CD4-positive, alpha-beta T cell treated with Interleukin-12 subunit alpha and Interleukin-12 subunit beta, for 1 hour (primary cell): ENCODE measurements at regions not wholly inside any gene's neighbourhood (a gene's known extent, or its start where the extent isn't known, plus 50 kb on each side); places are given as distances from the start of the nearest gene placed in this dataset.
"Not testable (repeated sequence)": the region's sequence is repeated elsewhere in the genome, so short reads cannot be mapped to it uniquely, and the experiment has no call there.

ENCODE experiments used
- DNase-seq: peaks from one replicate; pipeline ENCODE4 v3.0.0-alpha.2; 2020

- peak; percentile 72 for DNase-seq
These were observed 55.1 kb downstream of the CYCS start for GRCh38 chr7:25069900-25070443.

GRCh38 chr7:25068502-25069213, 56.4 kb downstream of the CYCS start:
- DNase-seq, result no peak

GRCh38 chr7:25067726-25068501, 57.1 kb downstream of the CYCS start:
- no peak for DNase-seq

- DNase-seq, result no peak
These were observed 58.8 kb downstream of the CYCS start for GRCh38 chr7:25066253-25066652.

- no peak for DNase-seq
These were observed 62.7 kb downstream of the CYCS start for GRCh38 chr7:25062380-25062779.

- DNase-seq, result no peak
These were observed 64.5 kb downstream of the CYCS start for GRCh38 chr7:25060487-25061055.

GRCh38 chr7:25059576-25059975, 65.5 kb downstream of the CYCS start:
- no peak for DNase-seq

GRCh38 chr7:25056368-25056767, 68.7 kb downstream of the CYCS start:
- no peak for DNase-seq

- DNase-seq, result no peak
These were observed 69.4 kb downstream of the CYCS start for GRCh38 chr7:25055520-25056220.

- no peak for DNase-seq
These were observed 70.1 kb downstream of the CYCS start for GRCh38 chr7:25054819-25055519.

GRCh38 chr7:25050223-25050622, 70.2 kb upstream of the OSBPL3 start:
- DNase-seq, result no peak

- no peak for DNase-seq
These were observed 68.5 kb upstream of the OSBPL3 start for GRCh38 chr7:25048444-25048834.

GRCh38 chr7:25047571-25048443, 67.8 kb upstream of the OSBPL3 start:
- DNase-seq, result not testable (repeated sequence)

- no peak for DNase-seq
These were observed 57.3 kb upstream of the OSBPL3 start for GRCh38 chr7:25037325-25037724.

- DNase-seq, result no peak
These were observed 55.3 kb upstream of the OSBPL3 start for GRCh38 chr7:25035274-25035673.

- DNase-seq, result no peak
These were observed 54.2 kb upstream of the OSBPL3 start for GRCh38 chr7:25034136-25034535.

GRCh38 chr7:25032774-25033743, 53.1 kb upstream of the OSBPL3 start:
- no peak for DNase-seq

GRCh38 chr7:25031432-25031831, 51.5 kb upstream of the OSBPL3 start:
- DNase-seq, result no peak

GRCh38 chr7:25031007-25031406, 51.0 kb upstream of the OSBPL3 start:
- no peak for DNase-seq
